ENCODE measurements at regions not wholly inside any gene's neighbourhood (a gene's known extent, or its start where the extent isn't known, plus 50 kb on each side); places are given as distances from the start of the nearest gene placed in this dataset.

- no peak for ATAC-seq
- FAIRE-seq = no peak
- intact Hi-C loops (cut with micrococcal nuclease; ENCODE audit: unreplicated experiment) = no loop called here
- H3K27ac ChIP-seq (ENCODE audit: control insufficient read depth, insufficient read depth) = no peak overlapping the region
- POLR2A ChIA-PET = no interaction called here
- H3K27me3 ChIP-seq (replicated peaks in 1 of 2; ENCODE audit: control insufficient read depth in 2 of 2, insufficient read depth in 2 of 2, low read length in 1 of 2) = no peaks in the 10 kb centered on the region
- no peaks in the 10 kb centered on the region for H3K79me2 ChIP-seq (ENCODE audit: control insufficient read depth, insufficient read depth, low read length)
- DNase-seq (ENCODE audit: low read depth, low spot score) = no peak
- no peaks in the 10 kb centered on the region; the same call in 1 of the 2 replicates for H3K4me1 ChIP-seq (ENCODE audit: control insufficient read depth, insufficient read depth, low read length)
- no peak overlapping the region for H3K4me3 ChIP-seq
- CTCF ChIA-PET = interaction anchor here (0.6 kb wide), 1 partner anchor 456 kb away, joined by 3 read pairs; no protein-coding TSS in a partner anchor
- TF ChIP-seq EED (IDR thresholded peaks at IDR 0.05; ENCODE audit: low read depth) = no peak
- no peak for TF ChIP-seq ASH2L (IDR thresholded peaks at IDR 0.05; ENCODE audit: borderline replicate concordance, low read depth)
- H3K9me3 ChIP-seq (replicated peaks; ENCODE audit: control insufficient read depth, insufficient read depth, low read length) = no peaks in the 10 kb centered on the region
- no peak overlapping the region for H3K4me2 ChIP-seq (ENCODE audit: control insufficient read depth, insufficient read depth)
- H4K20me1 ChIP-seq (ENCODE audit: control insufficient read depth, insufficient read depth) = no peaks in the 10 kb centered on the region
- SMC1A ChIA-PET (ENCODE audit: uncharacterized antibody, unreplicated experiment) = interaction anchor here (1.3 kb wide), 1 partner anchor 18 kb away, joined by 3 read pairs; no protein-coding TSS in a partner anchor
- RAD21 ChIA-PET (ENCODE audit: unreplicated experiment) = no interaction called here
- no peak overlapping the region for H2AFZ ChIP-seq (ENCODE audit: control insufficient read depth, low read depth, low read length)
- WGBS (ENCODE audit: insufficient coverage, insufficient replicate concordance, low lambda C conversion rate, missing lambda C conversion rate) = 25% methylated on average over 2 of the region's 2 CpGs
- no TSS peak for BruUV-seq (replicated peaks)
- no peak overlapping the region for H3K9ac ChIP-seq (ENCODE audit: control insufficient read depth, insufficient read depth, low read length)
- no peaks in the 10 kb centered on the region for H3K36me3 ChIP-seq (ENCODE audit: control insufficient read depth in 2 of 2, insufficient read depth in 2 of 2, low read length in 1 of 2)
- in situ Hi-C loops (cut with MboI) = no loop called here
Observed at GRCh38 chr12:88398031-88398430, 182.2 kb downstream of the KITLG start.

GRCh38 chr12:88399811-88400210 is 180.5 kb downstream of the KITLG start:
- in situ Hi-C loops (cut with MboI) (no loop called here), intact Hi-C loops (cut with micrococcal nuclease; ENCODE audit: unreplicated experiment) (no loop called here)
- ChIA-PET SMC1A (ENCODE audit: uncharacterized antibody, unreplicated experiment) (interaction anchor here (1.1 to 1.6 kb wide), 4 partner anchors 9 to 15 kb away, joined by 3 to 6 read pairs (median 4); no protein-coding TSS in a partner anchor), CTCF (interaction anchor here (1.0 to 2.8 kb wide), 4 partner anchors 11 to 288 kb away, joined by 3 to 8 read pairs (median 3); no protein-coding TSS in a partner anchor), POLR2A (no interaction called here), RAD21 (ENCODE audit: unreplicated experiment) (interaction anchor here (1.2 kb wide), 1 partner anchor 14 kb away, joined by 3 read pairs; no protein-coding TSS in a partner anchor)
- H2AFZ ChIP-seq (ENCODE audit: control insufficient read depth, low read depth, low read length) = no peak overlapping the region
- H4K20me1 ChIP-seq (ENCODE audit: control insufficient read depth, insufficient read depth) = no peaks in the 10 kb centered on the region
- no peaks in the 10 kb centered on the region for H3K36me3 ChIP-seq (ENCODE audit: control insufficient read depth in 2 of 2, insufficient read depth in 2 of 2, low read length in 1 of 2)
- H3K4me1 ChIP-seq (ENCODE audit: control insufficient read depth, insufficient read depth, low read length) = no peaks in the 10 kb centered on the region
- H3K79me2 ChIP-seq (ENCODE audit: control insufficient read depth, insufficient read depth, low read length) = no peaks in the 10 kb centered on the region
- no peak overlapping the region for H3K4me3 ChIP-seq
- no peak overlapping the region for H3K4me2 ChIP-seq (ENCODE audit: control insufficient read depth, insufficient read depth)
- no peak for DNase-seq (ENCODE audit: low read depth, low spot score)
- H3K9me3 ChIP-seq (replicated peaks; ENCODE audit: control insufficient read depth, insufficient read depth, low read length) = no peaks in the 10 kb centered on the region
- no peaks in the 10 kb centered on the region for H3K27me3 ChIP-seq (replicated peaks in 1 of 2; ENCODE audit: control insufficient read depth in 2 of 2, insufficient read depth in 2 of 2, low read length in 1 of 2)
- no peak for FAIRE-seq
- no peak for TF ChIP-seq STAT3 (IDR thresholded peaks at IDR 0.05; ENCODE audit: low read depth, low read length)
- no peak for TF ChIP-seq CHD4 (IDR thresholded peaks at IDR 0.05)
- no peak for TF ChIP-seq ZNF687 (IDR thresholded peaks at IDR 0.05)
- TF ChIP-seq ZBED1 (IDR thresholded peaks at IDR 0.05; ENCODE audit: borderline replicate concordance) = no peak
- TF ChIP-seq MEF2A (IDR thresholded peaks at IDR 0.05; ENCODE audit: insufficient read depth, low read depth, low read length) = no peak
- TF ChIP-seq USF2 (IDR thresholded peaks at IDR 0.05; ENCODE audit: borderline replicate concordance, low read depth, low read length) = no peak
- TF ChIP-seq HDGF (IDR thresholded peaks at IDR 0.05) = no peak
- H3K9ac ChIP-seq (ENCODE audit: control insufficient read depth, insufficient read depth, low read length) = no peak overlapping the region
- no peak overlapping the region for H3K27ac ChIP-seq (ENCODE audit: control insufficient read depth, insufficient read depth)
- WGBS (ENCODE audit: insufficient coverage, insufficient replicate concordance, low lambda C conversion rate, missing lambda C conversion rate) = 33% methylated on average over 2 of the region's 2 CpGs
- ATAC-seq = no peak
- BruUV-seq (replicated peaks) = no TSS peak
